ENCODE measurements at regions not wholly inside any gene's neighbourhood (a gene's known extent, or its start where the extent isn't known, plus 50 kb on each side); places are given as distances from the start of the nearest gene placed in this dataset.
"Not testable (repeated sequence)": the region's sequence is repeated elsewhere in the genome, so short reads cannot be mapped to it uniquely, and the experiment has no call there.

DNA sequence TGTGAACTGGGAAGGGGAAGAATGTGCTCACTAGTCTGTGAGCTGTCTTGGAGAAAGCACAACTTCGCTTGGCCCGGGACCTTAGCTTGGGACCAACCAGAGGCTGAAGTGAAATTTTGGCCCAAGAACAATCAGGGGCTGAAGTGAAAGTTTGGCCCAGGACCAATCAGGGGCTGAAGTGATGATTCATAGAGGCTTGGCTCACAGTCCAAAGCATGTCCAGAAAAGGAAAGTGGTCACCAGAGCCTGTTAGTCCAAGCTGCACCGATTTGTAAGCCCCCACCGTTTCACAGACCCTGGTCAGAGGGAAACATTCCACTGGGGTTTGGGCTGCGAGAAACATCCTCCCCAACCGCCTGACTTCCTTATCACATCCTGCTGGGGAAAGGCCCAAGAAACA, 763.3 kb downstream of the SPATA31A7 start:
- H3K36me3 ChIP-seq; H3K9me3 ChIP-seq; intact Hi-C loops (cut with DNase I); H3K4me3 ChIP-seq; ATAC-seq; H3K4me1 ChIP-seq; H3K27me3 ChIP-seq: not testable (repeated sequence)
- H3K27ac ChIP-seq, result peak overlapping the region in 2 of 12 donors; percentile 34 to 39
- DNase-seq, result peak in 1 of 5 donors; percentile 16
- 2% methylated on average over 4 of the region's 6 CpGs; no CpG with 5 or more reads in 3 of the 4 donors for WGBS, 4 donors

GRCh38 chr9:61971635-61972034, 781.8 kb downstream of the SPATA31A7 start:
- not testable (repeated sequence) for DNase-seq

DNA sequence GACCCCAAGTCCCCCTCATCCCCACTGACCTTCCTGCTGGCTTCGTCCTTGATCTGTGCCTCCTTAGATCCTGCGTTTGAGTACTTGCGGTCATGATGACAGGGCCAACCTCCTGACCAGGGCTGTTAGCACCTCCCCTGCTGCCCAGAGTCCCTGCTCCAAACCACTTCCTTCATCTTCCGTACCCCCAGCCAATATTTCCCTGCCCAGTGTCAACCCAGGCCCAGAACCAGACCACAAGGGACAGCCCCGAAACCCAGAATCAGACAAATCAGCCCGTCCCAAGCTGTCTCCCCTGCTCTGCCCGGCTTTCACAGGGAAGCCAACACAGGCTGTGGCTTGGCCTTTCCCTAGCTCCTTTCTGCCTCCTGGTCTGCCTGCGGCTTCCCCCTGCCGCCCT, 784.7 kb downstream of the SPATA31A7 start:
- H3K27me3 ChIP-seq; H3K36me3 ChIP-seq; intact Hi-C loops (cut with DNase I); H3K27ac ChIP-seq; H3K9me3 ChIP-seq; ATAC-seq; H3K4me1 ChIP-seq; H3K4me3 ChIP-seq: not testable (repeated sequence)
- DNase-seq, result peak in 1 of 5 donors; percentile 12
- WGBS, 4 donors, result 63 to 83% (median 83%) methylated on average over 5 to 6 of the region's 9 CpGs

More at GRCh38 chr9:61971635-61972034, 781.8 kb downstream of the SPATA31A7 start:
- H3K27me3 ChIP-seq; H3K9me3 ChIP-seq; H3K4me3 ChIP-seq; H3K36me3 ChIP-seq; H3K27ac ChIP-seq; H3K4me1 ChIP-seq; ATAC-seq; intact Hi-C loops (cut with DNase I): not testable (repeated sequence)
- WGBS, 4 donors, result 73 to 82% methylated on average over 7 of the region's 9 CpGs; no CpG with 5 or more reads in 2 of the 4 donors

DNA sequence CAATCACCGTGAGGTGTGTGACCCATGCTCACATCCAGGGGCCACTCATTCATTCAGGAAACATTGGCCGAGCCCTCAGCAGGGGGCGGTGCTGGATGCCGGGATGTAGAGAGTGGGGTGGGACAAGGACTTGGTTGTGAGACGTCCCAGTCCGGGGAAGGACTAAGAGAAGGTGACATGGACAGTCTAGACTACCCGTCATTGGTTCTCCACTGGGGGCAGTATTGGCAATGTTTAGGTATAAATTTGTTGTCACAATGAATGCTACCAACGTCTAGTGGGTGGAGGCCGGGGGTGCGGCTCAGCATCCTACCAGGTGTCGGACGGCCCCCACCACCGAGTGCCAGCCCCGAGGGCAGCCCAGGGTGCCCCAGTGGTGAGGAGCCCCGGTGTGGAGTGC, 786.5 kb downstream of the SPATA31A7 start:
- H3K27ac ChIP-seq; H3K4me1 ChIP-seq; intact Hi-C loops (cut with DNase I); H3K9me3 ChIP-seq; DNase-seq; H3K36me3 ChIP-seq; H3K27me3 ChIP-seq; H3K4me3 ChIP-seq; ATAC-seq: not testable (repeated sequence)
- WGBS, 4 donors, result 74% methylated on average over 6 of the region's 15 CpGs; no CpG with 5 or more reads in 2 of the 4 donors

DNA sequence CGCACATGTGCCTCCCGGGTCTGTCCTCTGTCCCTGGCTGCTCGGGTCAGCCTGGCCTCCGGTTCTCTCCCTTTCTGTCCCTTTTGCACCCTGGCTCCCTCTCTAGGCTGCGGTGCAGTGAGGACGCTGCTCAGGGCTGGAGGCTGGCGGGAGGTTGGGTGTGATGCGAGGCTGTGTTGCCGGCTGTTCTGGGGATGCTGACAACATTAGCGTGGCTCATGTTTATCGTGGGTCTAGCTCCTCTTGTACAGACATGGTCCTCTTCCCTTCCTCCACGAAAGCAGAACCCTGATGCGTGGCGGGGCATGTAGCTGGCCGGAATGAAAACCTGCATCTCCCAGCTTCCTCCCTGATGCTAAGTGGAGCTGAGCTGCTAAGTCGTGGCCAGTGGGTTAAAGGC, 792.9 kb downstream of the SPATA31A7 start:
- H3K9me3 ChIP-seq; H3K36me3 ChIP-seq; H3K4me3 ChIP-seq; H3K27me3 ChIP-seq; H3K27ac ChIP-seq; H3K4me1 ChIP-seq; intact Hi-C loops (cut with DNase I); ATAC-seq; DNase-seq: not testable (repeated sequence)
- 78 to 95% (median 89%) methylated on average over 9 to 15 of the region's 16 CpGs for WGBS, 4 donors

- H3K27ac ChIP-seq; H3K36me3 ChIP-seq; DNase-seq; intact Hi-C loops (cut with DNase I); H3K4me3 ChIP-seq; H3K9me3 ChIP-seq; ATAC-seq; H3K27me3 ChIP-seq; H3K4me1 ChIP-seq: not testable (repeated sequence)
- WGBS, 4 donors, result 71 to 73% methylated on average over 1 of the region's 8 CpGs; no CpG with 5 or more reads in 2 of the 4 donors
These were observed 793.6 kb downstream of the SPATA31A7 start for GRCh38 chr9:61983441-61983840.

- DNase-seq; H3K4me3 ChIP-seq; H3K27me3 ChIP-seq; H3K36me3 ChIP-seq; H3K4me1 ChIP-seq; intact Hi-C loops (cut with DNase I); ATAC-seq; H3K27ac ChIP-seq; H3K9me3 ChIP-seq: not testable (repeated sequence)
- WGBS, 4 donors, result 72 to 83% (median 80%) methylated on average over 8 to 9 of the region's 9 CpGs
These were observed 794.1 kb downstream of the SPATA31A7 start for GRCh38 chr9:61983954-61984353.

DNA sequence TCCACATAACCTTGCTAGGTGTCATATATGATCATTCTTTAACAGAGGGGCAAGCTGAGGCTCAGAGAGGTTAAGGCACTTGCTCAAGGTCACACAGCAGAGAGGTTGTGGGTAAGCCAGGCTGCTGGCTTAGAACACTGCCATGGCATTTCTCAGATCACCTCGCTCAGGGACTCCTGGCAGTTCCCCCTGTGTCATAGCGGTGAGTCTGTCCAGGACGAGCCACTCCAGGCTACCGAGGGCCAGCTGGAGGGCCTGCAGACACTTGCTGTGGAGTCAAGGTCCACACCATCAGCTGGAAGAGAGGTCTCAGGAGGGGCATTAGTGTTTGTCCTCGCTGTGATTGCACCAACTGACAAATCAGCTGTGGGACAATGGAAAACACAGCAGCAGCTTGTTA, 794.7 kb downstream of the SPATA31A7 start:
- H3K4me1 ChIP-seq; intact Hi-C loops (cut with DNase I); H3K27ac ChIP-seq; H3K4me3 ChIP-seq; H3K9me3 ChIP-seq; H3K36me3 ChIP-seq; ATAC-seq; H3K27me3 ChIP-seq: not testable (repeated sequence)
- DNase-seq, result peak in 1 of 5 donors; percentile 38
- WGBS, 4 donors, result 50 to 80% (median 76%) methylated on average over 2 to 5 of the region's 5 CpGs; no CpG with 5 or more reads in 1 of the 4 donors

DNA sequence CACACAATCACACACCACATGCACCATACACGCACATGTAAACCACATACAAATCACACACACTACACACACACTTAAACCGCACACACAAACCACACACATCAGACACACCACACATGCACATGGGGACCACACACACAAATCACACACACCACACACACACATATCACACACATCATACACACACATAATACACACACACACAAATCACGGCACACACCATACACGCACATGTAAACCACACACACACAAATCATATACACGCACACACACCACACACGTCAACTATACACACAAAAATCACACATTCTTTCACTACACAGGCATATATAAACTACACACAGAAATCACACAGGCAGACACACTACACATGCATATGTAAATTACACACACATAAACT, 802.3 kb downstream of the SPATA31A7 start:
- H3K4me3 ChIP-seq; H3K36me3 ChIP-seq; intact Hi-C loops (cut with DNase I); DNase-seq; H3K9me3 ChIP-seq; H3K27ac ChIP-seq; H3K27me3 ChIP-seq; ATAC-seq; H3K4me1 ChIP-seq: not testable (repeated sequence)
- WGBS, 4 donors, result 86 to 98% (median 95%) methylated on average over 5 to 6 of the region's 6 CpGs

DNA sequence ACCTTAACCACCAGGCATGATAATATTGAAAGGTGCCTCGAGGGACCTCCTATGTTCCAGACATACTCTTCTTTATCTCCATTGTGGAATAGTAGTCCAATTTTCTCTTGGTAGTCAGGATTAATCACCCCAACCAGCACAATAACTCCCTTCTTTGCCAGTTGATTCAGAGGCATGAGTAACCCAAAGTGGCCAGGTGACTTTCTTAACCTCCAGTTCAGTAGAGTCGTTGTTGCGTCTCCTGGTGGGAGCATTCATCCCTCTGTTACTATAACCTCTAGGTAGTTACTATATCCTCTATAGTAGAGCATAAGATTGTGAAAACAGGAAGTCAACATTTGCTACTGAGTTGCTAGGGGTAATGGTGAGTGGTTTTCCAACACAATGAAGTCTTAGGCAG, 842.6 kb downstream of the SPATA31A7 start:
- H3K9me3 ChIP-seq; ATAC-seq; H3K36me3 ChIP-seq; H3K27me3 ChIP-seq; H3K4me1 ChIP-seq; intact Hi-C loops (cut with DNase I); H3K27ac ChIP-seq; H3K4me3 ChIP-seq; DNase-seq: not testable (repeated sequence)
- WGBS, 4 donors, result no CpG with 5 or more reads among the region's 3 CpGs

- H3K9me3 ChIP-seq; H3K36me3 ChIP-seq; DNase-seq; intact Hi-C loops (cut with DNase I); ATAC-seq; H3K4me1 ChIP-seq; H3K27ac ChIP-seq; H3K27me3 ChIP-seq; H3K4me3 ChIP-seq: not testable (repeated sequence)
- WGBS, 4 donors, result no CpG with 5 or more reads among the region's 7 CpGs
These were observed 848.4 kb downstream of the SPATA31A7 start for GRCh38 chr9:62038260-62038659.

DNA sequence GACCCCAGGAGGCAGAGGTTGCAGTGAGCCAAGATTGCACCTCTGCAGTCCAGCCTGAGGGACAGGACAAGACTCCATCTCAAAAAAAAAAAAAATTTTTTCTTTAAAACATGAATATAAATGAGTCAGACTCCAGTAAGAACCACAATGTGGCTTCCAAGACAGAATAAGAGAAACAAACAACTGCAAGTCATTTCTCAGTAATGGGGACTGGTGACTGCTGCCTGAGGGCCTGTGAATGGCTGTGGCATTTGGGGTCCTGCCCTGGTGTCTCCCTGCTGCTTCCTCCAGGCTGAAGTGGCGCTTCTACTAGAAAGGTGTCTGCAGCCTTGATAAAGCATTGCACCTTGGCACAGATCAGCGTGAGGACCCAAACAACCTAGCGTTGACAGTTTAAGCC, 868.3 kb downstream of the SPATA31A7 start:
- H3K4me1 ChIP-seq; H3K27me3 ChIP-seq; H3K9me3 ChIP-seq; H3K36me3 ChIP-seq; ATAC-seq; H3K4me3 ChIP-seq; intact Hi-C loops (cut with DNase I); DNase-seq; H3K27ac ChIP-seq: not testable (repeated sequence)
- no CpG with 5 or more reads among the region's 3 CpGs for WGBS, 4 donors
